HG02884 (cell line): ENCODE measurements at regions not wholly inside any gene's neighbourhood (a gene's known extent, or its start where the extent isn't known, plus 50 kb on each side); places are given as distances from the start of the nearest gene placed in this dataset.
"Not testable (repeated sequence)": the region's sequence is repeated elsewhere in the genome, so short reads cannot be mapped to it uniquely, and the experiment has no call there.

ENCODE experiments used
- ATAC-seq: cut with Tn5 transposase; IDR thresholded peaks from one replicate; pipeline ENCODE4 v1.9.1; 2021; ENCODE audit warnings: mild to moderate bottlenecking, moderate library complexity; ENCODE audit not compliant: unreplicated experiment

- no peak for ATAC-seq
Observed at GRCh38 chr22:23384431-23384830, 195.7 kb downstream of the IGLL1 start.

GRCh38 chr22:23383491-23384361, 196.4 kb downstream of the IGLL1 start:
- no peak for ATAC-seq

GRCh38 chr22:23382428-23383218, 197.5 kb downstream of the IGLL1 start:
- ATAC-seq: no peak

GRCh38 chr22:23381661-23382427, 198.2 kb downstream of the IGLL1 start:
- ATAC-seq: no peak

- no peak for ATAC-seq
Observed at GRCh38 chr22:23380911-23381310, 199.2 kb downstream of the IGLL1 start.

- no peak for ATAC-seq
Observed at GRCh38 chr22:23380230-23380573, 199.9 kb downstream of the IGLL1 start.

- not testable (repeated sequence) for ATAC-seq
Observed at GRCh38 chr22:23379540-23380229, 199.4 kb downstream of the BCR start.

- ATAC-seq: no peak
Observed at GRCh38 chr22:23377767-23378166, 197.5 kb downstream of the BCR start.

- ATAC-seq: no peak
Observed at GRCh38 chr22:23376256-23376655, 195.9 kb downstream of the BCR start.

GRCh38 chr22:23375031-23375827, 194.9 kb downstream of the BCR start:
- ATAC-seq: no peak

GRCh38 chr22:23373601-23374000, 193.3 kb downstream of the BCR start:
- no peak for ATAC-seq

- no peak for ATAC-seq
Observed at GRCh38 chr22:23370251-23370650, 189.9 kb downstream of the BCR start.

- no peak for ATAC-seq
Observed at GRCh38 chr22:23369054-23369685, 188.9 kb downstream of the BCR start.
